ENCODE measurements at regions not wholly inside any gene's neighbourhood (a gene's known extent, or its start where the extent isn't known, plus 50 kb on each side); places are given as distances from the start of the nearest gene placed in this dataset.

DNA sequence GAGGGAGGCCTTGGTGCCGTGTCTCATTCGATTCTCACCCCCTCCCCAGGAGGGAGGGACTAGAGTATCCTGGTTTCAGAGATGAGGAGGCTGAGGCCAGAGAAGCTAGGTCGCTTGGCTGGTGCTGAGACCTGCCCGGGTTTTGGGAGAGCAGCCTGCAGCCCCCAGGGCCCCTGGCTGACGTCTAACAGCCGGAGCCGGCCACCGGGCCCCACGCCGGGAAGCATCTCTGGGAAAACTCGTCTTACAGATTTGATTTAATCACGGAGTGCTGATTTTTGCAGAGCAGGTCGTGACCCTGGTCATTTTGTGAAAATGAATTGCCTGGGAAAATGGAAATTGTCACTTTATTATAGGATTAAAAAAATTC lies 97.5 kb downstream of the MICALL2 start:
- H3K4me3 ChIP-seq (ENCODE audit: low read depth, low read length): no peak overlapping the region
- TF ChIP-seq, protein P1, sequence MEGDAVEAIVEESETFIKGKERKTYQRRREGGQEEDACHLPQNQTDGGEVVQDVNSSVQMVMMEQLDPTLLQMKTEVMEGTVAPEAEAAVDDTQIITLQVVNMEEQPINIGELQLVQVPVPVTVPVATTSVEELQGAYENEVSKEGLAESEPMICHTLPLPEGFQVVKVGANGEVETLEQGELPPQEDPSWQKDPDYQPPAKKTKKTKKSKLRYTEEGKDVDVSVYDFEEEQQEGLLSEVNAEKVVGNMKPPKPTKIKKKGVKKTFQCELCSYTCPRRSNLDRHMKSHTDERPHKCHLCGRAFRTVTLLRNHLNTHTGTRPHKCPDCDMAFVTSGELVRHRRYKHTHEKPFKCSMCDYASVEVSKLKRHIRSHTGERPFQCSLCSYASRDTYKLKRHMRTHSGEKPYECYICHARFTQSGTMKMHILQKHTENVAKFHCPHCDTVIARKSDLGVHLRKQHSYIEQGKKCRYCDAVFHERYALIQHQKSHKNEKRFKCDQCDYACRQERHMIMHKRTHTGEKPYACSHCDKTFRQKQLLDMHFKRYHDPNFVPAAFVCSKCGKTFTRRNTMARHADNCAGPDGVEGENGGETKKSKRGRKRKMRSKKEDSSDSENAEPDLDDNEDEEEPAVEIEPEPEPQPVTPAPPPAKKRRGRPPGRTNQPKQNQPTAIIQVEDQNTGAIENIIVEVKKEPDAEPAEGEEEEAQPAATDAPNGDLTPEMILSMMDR (IDR thresholded peaks at IDR 0.05; ENCODE audit: borderline replicate concordance, insufficient read depth, low read depth, low read length): no peak

DNA sequence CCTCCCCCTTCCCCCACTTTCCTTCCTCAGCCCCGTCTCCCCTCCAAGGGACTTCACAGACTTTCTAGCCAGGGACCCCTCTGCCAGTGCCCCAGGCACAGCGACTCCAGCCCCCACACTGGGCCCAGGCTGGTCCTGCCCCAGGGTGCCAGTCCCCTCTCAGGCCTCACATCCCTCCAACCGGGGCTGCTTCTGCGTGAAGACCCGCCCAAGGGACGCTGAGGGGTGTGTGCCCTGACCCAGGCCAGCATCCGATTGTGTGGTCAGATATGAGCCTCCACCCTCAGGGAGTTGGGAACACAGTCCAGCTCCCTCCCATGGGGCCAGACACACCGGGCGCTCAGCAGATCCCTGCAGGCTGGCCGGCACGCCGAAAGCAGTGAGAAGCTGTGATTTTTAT lies 97.0 kb downstream of the MICALL2 start:
- no peak overlapping the region for H3K4me3 ChIP-seq (ENCODE audit: low read depth, low read length)
- TF ChIP-seq, protein P1 (IDR thresholded peaks at IDR 0.05; ENCODE audit: borderline replicate concordance, insufficient read depth, low read depth, low read length): no peak

DNA sequence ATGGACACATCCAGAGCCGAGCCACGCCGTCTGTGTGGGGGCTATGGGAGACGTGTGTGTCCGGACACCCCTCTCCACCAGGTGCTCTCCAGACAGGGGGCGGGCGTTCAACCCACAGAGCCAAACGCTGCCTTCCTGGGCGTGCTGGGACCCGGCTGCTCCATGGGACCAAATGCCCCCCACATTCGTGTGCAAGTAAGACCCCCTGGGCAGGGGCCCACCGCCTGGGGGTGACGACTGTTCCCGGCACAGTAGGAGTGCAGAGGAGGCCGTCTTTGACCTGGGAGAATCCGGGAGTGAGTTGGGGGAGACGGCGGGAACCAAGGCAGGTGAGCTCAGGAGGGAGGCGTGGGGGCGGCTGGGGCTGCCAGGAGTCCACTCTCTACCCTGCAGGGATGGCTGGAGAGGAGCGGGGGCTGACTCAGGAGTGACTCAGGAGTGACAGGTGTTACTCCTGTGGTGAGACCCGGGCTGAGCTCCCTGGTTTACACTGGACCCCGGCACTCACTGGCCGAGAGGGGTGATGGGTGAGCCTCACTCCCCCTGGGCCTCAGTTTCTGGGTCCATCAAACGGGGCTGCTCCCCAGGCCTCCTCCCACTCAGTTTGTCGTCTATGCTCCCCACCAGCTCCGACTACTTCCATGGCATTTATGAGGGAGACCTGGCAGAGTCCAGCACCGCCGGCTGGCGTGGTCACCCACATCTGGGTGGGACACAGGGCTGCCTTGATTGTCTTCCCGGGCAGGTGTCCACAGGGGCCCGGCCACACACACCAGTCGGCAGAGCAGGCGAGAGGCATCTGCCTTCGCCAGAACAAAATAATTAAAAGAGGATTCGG lies 95.0 kb downstream of the MICALL2 start:
- no peak overlapping the region for H3K4me3 ChIP-seq (ENCODE audit: low read depth, low read length)
- TF ChIP-seq, protein P1 (IDR thresholded peaks at IDR 0.05; ENCODE audit: borderline replicate concordance, insufficient read depth, low read depth, low read length): no peak

DNA sequence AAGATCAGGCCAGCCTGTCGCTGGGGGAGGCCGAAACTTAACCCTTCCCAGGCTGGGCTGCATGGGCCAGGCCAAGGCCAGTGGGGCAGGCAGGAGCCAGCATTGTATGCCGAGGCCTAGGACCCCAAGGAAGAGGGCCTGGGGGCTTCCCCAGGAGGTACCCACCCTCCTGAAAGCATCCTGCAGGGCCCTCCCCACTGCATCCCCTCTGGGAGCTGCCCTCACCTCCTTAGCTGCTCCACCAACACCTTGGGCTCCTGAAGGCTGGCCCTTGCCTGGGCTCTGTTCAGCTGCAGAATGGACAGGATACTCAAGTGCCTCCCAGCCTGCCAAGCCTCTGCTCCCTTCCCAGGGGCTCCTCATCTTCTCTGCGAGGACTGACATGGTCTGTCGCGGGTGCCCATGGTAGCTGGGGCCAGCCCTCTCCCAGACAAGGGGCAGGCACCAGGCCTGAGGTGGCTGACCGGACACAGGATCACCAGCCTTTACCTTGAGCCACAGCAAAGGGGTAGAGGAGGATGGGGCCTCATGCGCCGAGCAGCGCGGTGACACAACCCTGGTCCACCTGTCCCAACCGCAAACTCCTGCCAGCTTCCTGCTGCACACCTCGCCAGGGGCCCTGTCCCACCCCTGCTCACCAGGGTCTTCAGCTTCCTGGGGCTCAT lies 94.2 kb downstream of the MICALL2 start:
- no peak overlapping the region for H3K4me3 ChIP-seq (ENCODE audit: low read depth, low read length)
- TF ChIP-seq, protein P1 (IDR thresholded peaks at IDR 0.05; ENCODE audit: borderline replicate concordance, insufficient read depth, low read depth, low read length): no peak

DNA sequence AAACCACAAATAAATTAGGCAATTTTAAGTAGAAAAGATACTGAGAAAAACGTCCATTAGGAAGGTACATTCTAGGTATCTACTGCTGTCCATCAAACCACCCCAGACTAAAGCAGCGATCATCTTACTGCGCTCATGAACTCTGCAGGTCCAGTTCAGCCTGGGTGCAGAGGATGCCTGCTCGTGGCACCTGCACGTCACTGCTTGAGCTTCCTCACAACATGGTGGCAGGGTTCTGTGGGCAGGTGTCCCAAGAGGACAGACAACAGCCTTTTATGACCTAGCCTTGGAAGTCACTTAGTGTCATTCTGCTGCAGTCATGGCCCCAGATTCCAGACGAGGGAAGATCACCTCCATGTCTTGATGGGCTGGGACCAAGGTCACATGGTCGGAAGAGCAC lies 93.4 kb downstream of the MICALL2 start:
- TF ChIP-seq, protein P1 (IDR thresholded peaks at IDR 0.05; ENCODE audit: borderline replicate concordance, insufficient read depth, low read depth, low read length): no peak
- H3K4me3 ChIP-seq (ENCODE audit: low read depth, low read length): no peak overlapping the region

DNA sequence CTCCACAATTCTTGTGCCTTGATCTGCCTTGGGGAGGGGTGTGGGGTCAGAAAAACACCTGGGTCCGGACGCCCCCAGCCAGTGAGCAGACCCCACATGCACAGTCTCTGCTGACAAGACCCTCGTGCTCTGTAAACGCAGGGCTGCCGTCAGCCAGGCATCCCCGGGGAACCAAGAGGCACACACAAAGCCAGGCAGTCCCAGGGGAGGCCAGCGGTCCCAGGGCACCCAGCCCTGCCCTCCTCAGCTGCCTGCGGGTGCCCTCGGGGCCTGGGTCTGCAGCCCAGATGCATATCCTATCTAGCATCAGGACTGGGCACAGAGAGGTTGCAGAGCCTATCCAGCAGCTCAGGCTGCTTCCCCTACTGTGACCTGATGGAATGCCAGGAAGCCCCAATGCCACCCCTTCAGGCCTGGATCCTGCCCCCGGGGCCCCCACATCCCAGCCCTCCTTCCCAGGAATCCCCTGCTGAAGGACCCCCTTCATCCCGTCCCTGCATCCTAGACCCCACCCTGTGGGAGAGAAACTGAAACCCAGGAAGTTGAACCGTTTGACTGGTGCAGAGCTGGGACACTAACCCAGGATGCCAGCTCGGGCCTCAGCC lies 92.4 kb downstream of the MICALL2 start:
- TF ChIP-seq, protein P1 (IDR thresholded peaks at IDR 0.05; ENCODE audit: borderline replicate concordance, insufficient read depth, low read depth, low read length): no peak
- no peak overlapping the region for H3K4me3 ChIP-seq (ENCODE audit: low read depth, low read length)

All from GM12875 (cell line).